GM12892 (cell line): ENCODE measurements at regions not wholly inside any gene's neighbourhood (a gene's known extent, or its start where the extent isn't known, plus 50 kb on each side); places are given as distances from the start of the nearest gene placed in this dataset.

Source experiments
- DNase-seq: peaks from one replicate; pipeline ENCODE4 v3.0.0; 2011; ENCODE audit not compliant: insufficient read length
- FAIRE-seq: peaks from 2 replicates; lab custom pipeline; 2011; peaks lifted over from hg19 to GRCh38; lab: Jason Lieb, UNC
- POLR2A ChIP-seq: IDR thresholded peaks from 2 replicates; pipeline ENCODE4 v1.6.1; 2011; ENCODE audit warnings: low read depth, low read length, control low read depth
- POLR2AphosphoS5 ChIP-seq: IDR thresholded peaks from 2 replicates; pipeline ENCODE4 v1.6.1; 2011; ENCODE audit warnings: low read depth, low read length, control low read depth
- TAF1 ChIP-seq: IDR thresholded peaks from 2 replicates; pipeline ENCODE4 v1.6.1; 2011; ENCODE audit warnings: low read depth, mild to moderate bottlenecking, control low read depth, low read length, borderline replicate concordance

DNA sequence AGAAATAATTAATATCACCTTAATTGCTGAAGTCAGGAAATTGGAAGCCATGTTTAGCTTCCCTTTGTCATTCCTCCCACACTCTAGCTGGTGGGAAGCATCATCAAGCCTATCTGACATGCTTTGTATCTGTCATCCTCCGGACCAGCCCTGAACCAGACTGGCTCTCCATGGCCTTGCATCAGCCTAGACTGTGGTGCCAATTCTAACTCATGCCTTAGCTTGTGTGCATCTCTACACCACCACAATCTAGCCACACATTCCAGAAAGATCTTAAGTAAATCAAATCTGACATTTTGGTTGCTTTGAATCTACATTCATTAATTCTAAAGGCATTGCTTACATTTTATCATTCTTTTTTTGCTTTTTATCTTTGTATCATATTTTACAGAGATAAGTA lies 196.4 kb upstream of the VSTM2A start:
- no peak for FAIRE-seq
- TF ChIP-seq POLR2A (no peak), TAF1 (no peak), POLR2AphosphoS5 (no peak)
- no peak for DNase-seq

DNA sequence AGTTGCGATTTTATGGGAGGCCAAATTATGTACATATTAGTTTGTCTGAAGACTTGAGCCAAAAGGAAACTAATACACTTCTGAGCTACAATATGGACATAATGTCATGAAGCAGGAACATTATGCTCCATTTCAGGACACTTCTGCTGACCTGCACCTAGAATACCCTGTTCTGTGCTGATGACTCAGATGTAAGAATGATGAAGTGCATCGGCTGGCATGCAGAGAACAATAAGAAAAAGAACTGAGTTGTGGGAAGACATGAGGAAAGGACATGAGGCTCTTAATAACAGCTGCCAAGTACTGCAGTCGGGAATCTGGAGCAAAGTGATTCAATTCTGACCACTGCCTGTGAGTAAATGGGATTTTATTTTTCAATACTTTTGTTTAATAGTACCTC lies 192.9 kb upstream of the VSTM2A start:
- no peak for FAIRE-seq

DNA sequence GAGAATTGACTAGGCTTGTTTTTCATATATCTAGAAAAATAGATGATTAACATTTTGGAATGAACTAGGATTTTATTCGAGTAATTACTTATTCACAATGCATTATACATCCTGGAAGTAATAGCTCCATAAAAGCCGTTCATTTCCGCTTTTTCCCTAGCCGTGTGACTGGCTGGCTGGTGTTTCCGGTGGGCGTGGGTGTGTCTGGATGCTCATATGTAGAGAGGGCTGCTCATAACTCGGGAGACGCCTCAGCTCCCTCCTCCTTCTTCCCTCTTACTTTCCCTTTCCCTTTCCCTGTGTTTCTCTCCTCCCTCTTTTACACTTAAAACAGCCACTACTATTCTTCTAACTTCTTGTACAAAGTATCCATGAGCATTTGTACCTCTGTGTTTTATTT lies 187.7 kb upstream of the VSTM2A start:
- no peak for DNase-seq
- no peak for FAIRE-seq
- TF ChIP-seq TAF1 = no peak
- no peak for TF ChIP-seq POLR2A
- no peak for TF ChIP-seq POLR2AphosphoS5

More for the DNA sequence above, 192.9 kb upstream of the VSTM2A start:
- DNase-seq = no peak
- no peak for TF ChIP-seq TAF1
- no peak for TF ChIP-seq POLR2AphosphoS5
- TF ChIP-seq POLR2A = no peak

DNA sequence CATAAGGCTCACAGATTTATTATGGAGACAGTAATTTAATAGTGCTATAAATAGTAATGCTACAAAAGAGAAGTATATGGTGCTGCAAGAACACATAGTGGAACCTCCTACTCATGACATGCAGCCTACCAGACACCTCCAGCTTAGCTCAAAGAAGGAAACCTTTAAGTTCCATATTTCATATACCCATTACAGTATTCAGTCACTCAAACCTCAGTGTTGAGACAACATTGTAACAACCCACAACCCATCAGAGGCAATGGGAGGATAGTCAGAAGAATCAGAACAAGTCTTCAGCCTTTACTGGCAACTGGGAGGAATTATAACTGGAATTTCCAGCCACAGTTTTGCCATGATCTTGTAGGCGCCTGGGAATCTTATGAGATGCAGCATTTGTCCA lies 186.3 kb upstream of the VSTM2A start:
- TF ChIP-seq TAF1 (no peak), POLR2AphosphoS5 (no peak), POLR2A (no peak)
- DNase-seq (no peak), FAIRE-seq (no peak)

DNA sequence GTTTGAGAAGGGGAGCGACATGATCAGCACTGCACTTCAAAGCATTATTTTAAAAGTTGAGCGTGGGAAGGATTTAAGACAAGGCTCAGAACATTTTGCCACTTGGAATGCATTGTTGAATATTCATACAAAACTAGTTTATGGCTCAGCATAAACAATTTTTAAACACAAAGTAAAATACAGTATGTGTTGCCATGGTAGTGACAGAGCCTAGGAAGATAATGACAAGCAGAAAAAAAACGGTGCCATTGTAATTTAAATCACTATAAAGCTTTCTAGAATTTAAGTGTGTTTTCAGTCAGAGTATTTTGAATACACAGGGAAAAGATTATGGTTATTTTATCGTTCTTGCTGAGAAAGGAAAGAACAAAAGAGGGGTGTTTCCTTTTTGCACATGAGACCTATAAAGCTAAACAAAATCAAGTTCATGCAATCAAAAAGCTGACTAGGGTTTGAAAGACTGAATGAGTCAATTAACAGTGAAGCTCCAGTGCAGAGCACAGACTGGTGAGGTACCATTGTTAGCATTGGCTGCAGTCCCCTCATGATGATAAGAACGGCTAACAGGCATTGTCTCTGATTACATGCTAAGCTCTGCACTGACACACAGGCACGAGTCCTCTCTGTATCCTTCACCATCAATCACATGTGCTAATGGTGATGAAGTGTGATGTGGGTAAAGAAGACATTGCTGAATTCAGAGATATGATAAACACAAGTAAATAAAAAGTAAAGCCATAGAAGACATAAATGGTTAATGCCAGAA lies 181.9 kb upstream of the VSTM2A start:
- DNase-seq = no peak
- no peak for TF ChIP-seq POLR2AphosphoS5
- no peak for TF ChIP-seq TAF1
- no peak for TF ChIP-seq POLR2A
- no peak for FAIRE-seq

DNA sequence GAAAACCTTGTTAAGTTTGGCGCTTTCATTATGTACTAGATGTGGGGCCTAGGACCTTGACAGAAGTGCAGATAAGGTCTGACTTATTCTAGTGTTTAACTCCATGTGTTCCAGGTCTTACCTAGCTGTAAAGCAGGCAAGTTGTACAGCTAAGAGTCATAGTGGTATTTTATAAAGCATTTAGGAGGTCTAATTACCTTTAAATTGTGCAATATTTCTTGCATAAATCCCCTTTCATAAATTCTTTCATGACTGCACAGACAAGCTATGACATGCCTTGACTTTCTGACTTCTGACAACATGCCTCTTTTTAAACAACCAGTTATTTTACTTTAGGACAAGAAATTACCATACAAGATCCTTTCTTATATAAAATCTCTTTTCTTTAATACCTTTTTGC lies 151.6 kb upstream of the VSTM2A start:
- TF ChIP-seq TAF1 (no peak), POLR2A (no peak), POLR2AphosphoS5 (no peak)
- DNase-seq = no peak
- no peak for FAIRE-seq

DNA sequence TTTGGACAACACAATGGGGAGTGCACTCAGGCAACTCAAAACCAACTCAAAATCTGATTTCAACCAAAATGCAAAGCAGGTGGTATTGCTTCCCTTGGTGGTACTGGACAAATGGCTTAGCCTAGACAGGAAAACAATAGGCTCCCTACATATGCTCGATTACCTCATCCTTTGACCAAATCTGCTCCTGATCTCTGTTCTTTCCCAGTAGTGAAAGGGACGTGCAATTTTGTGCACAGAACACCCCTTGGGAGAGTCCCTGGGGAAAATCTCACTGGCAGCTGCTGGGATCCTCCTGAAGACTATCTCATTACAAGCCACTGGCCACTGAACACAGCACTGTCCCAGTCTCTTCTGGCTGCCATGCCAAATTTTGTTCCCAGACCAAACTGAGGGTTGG lies 149.2 kb upstream of the VSTM2A start:
- TF ChIP-seq TAF1 (no peak), POLR2AphosphoS5 (no peak), POLR2A (no peak)
- DNase-seq = no peak
- FAIRE-seq = no peak

DNA sequence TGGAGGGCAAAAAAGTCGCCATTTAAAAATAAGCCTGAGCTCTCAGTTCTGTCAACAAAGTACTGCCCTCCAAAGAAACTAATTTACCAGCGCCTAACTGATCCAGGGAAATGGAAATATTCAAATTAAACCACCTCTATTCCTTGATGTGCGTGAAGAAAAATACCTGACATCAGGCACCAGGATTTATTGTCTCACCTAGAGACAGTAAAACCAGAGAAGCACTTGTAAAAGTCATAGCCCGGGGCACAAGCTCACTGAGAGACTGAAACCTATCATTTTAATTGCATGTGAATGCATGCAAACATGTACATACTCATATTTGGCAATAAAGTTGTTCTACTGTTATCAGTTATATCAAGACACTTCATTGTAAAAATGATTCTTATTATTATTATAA lies 147.3 kb upstream of the VSTM2A start:
- DNase-seq (no peak), FAIRE-seq (no peak)
- no peak for TF ChIP-seq POLR2AphosphoS5

DNA sequence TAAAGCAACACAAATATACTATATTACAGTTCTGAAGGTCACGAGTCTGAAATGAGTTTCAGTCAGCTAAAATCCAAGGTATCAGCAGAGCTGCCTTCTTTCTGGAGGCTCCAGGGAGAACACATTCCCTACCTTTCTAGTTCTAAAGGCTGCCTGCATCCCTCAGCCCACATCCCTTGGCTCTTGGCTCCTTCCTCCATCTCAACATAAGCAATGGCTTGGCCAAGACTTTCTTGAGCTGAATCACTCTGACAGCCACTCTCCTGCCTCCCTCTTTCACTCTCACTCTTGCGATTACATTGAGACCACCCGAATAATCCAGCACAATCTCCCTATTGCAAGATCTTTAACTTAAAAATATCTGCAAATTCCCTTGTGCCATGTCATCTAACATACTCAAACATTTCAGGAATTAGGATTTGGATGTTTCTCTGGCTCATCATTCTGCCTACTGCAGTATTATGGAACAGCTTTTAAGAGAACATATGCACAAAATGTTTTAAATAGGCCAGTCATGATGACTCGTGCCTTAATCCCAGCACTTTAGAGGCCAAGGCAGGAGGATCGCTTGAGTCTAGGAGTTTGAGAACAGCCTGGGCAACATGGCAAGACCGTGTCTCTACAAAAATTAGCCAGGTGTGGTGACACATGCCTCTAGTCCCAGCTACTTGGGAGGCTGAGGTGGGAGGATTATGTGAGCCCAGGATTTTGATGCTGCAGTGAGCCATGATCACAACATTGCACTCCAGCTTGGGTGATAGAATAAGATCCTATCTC lies 144.2 kb upstream of the VSTM2A start:
- no peak for FAIRE-seq
- no peak for DNase-seq
- TF ChIP-seq TAF1 (no peak), POLR2AphosphoS5 (no peak)

DNA sequence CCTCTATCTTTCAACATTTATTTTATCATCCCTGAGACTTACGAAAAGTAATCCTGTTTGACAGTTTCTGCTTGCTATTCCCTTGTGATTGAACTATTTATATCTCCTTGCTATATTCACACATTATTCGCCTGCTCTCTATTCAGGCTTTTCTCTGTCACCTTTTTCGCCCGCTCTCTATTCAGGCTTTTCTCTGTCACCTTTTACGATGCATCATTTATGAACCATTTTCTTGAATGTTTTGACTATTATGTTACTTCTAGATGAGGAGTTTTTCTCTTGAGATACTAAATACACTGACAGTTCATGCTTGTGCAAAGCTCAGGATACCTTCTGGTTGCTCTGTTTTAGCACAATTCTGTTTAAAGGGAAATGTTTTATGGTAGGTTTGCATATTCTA lies 143.3 kb upstream of the VSTM2A start:
- FAIRE-seq (no peak), DNase-seq (no peak)
- TF ChIP-seq POLR2A = no peak
- TF ChIP-seq POLR2AphosphoS5 = no peak
- TF ChIP-seq TAF1 = no peak

DNA sequence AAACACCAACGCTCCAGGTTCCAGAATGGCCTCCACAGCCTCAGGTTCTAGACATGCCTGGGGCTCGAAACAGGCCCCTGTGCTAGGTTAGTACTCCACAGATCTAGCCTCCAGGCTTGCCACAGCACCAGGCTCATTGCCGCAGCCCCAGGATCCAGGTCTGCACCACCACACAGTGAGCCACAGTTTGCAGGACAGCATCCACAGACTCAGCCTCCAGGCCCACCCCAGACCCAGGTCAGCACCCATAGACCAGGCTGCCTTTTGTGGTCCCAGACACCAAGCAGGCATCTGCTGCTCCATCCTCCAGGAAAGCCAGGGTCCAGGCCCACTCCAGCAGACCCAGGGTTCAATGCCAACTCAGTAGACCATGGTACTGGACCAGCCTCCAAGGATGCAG lies 132.3 kb upstream of the VSTM2A start:
- no peak for TF ChIP-seq POLR2A
- no peak for TF ChIP-seq TAF1
- no peak for TF ChIP-seq POLR2AphosphoS5
- FAIRE-seq = no peak

DNA sequence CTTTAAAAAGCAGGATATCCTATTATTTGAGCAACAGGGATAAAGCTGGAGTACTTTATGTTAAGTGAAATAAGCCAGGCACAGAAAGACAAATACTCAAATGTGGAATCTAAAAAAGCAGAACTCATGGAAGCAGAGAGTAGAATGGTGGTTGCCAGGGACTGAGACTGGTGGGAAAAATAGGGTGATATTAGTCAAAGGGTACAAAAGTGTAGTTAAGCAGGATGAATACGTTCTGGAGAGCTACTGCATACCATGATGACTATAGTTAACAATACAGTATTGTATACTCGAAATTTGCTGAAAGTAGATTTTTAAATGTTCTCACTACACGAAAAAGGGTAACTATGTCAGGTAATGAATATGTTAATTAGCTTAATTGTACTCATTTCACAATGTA lies 125.5 kb upstream of the VSTM2A start:
- TF ChIP-seq TAF1 (no peak), POLR2A (no peak), POLR2AphosphoS5 (no peak)
- FAIRE-seq (no peak), DNase-seq (no peak)

More for the DNA sequence above, 132.3 kb upstream of the VSTM2A start:
- no peak for DNase-seq

DNA sequence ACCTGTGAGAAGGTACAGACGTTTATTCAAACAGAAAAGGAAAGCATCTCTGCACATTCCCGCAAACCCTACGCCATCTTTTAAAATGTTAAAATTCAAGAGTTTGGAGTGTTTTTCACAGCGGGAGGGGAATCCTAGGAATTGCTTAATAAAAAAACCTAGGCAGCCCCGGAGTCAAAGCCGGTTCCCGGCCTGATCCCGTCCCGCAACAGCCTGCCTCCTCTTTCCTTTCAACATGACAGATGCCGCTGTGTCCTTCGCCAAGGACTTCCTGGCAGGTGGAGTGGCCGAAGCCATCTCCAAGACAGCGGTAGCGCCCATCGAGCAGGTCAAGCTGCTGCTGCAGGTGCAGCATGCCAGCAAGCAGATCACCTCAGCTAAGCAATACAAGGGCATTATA lies 123.0 kb upstream of the VSTM2A start:
- DNase-seq = no peak
- TF ChIP-seq TAF1 (no peak), POLR2AphosphoS5 (no peak), POLR2A (no peak)
- no peak for FAIRE-seq
